HEK293T (cell line): ENCODE measurements at regions not wholly inside any gene's neighbourhood (a gene's known extent, or its start where the extent isn't known, plus 50 kb on each side); places are given as distances from the start of the nearest gene placed in this dataset.

Source experiments
- CTCF ChIA-PET: fragments of 350-600 bp; formaldehyde crosslinking; extraction: SDS; loops from one replicate; lab custom pipeline; 2021; ENCODE audit warnings: antibody characterized with exemption, inconsistent platforms; lab: Yijun Ruan, JAX
- POLR2A ChIA-PET: fragments of 350-600 bp; formaldehyde crosslinking; extraction: SDS; loops from one replicate; lab custom pipeline; 2020; ENCODE audit warnings: antibody characterized with exemption, inconsistent platforms; lab: Yijun Ruan, JAX
- DNase-seq: peaks from one replicate; pipeline ENCODE4 v3.0.0; 2012; ENCODE audit warnings: mixed read lengths; ENCODE audit errors: extremely low spot score
- ARNT ChIP-seq: fragments of 450-650 bp; IDR thresholded peaks from 2 replicates; pipeline ENCODE4 v1.6.1; 2017; ENCODE audit warnings: mild to moderate bottlenecking
- BHLHE40 ChIP-seq: fragments of 450-650 bp; IDR thresholded peaks from 2 replicates; pipeline ENCODE4 v1.6.1; 2016; ENCODE audit warnings: mild to moderate bottlenecking, moderate library complexity, borderline replicate concordance
- CTBP1 ChIP-seq: fragments of 450-650 bp; IDR thresholded peaks from 2 replicates; pipeline ENCODE4 v1.6.1; 2016; ENCODE audit warnings: borderline replicate concordance
- ELF4 ChIP-seq: fragments of 450-650 bp; IDR thresholded peaks from 2 replicates; pipeline ENCODE4 v1.6.1; 2017; ENCODE audit warnings: antibody characterized with exemption
- FOXA1 ChIP-seq: fragments of 450-650 bp; IDR thresholded peaks from 2 replicates; pipeline ENCODE4 v1.6.1; 2016; ENCODE audit warnings: mild to moderate bottlenecking
- FOXK2 ChIP-seq: fragments of 450-650 bp; IDR thresholded peaks from 2 replicates; pipeline ENCODE4 v1.6.1; 2016; ENCODE audit warnings: mild to moderate bottlenecking
- FOXM1 ChIP-seq: fragments of 450-650 bp; IDR thresholded peaks from 2 replicates; pipeline ENCODE4 v1.6.1; 2017; ENCODE audit warnings: mild to moderate bottlenecking, borderline replicate concordance
- HDGF ChIP-seq: fragments of 450-650 bp; IDR thresholded peaks from 2 replicates; pipeline ENCODE4 v1.6.1; 2017; ENCODE audit warnings: antibody characterized with exemption, borderline replicate concordance
- L3MBTL2 ChIP-seq: fragments of 450-650 bp; conservative IDR thresholded peaks from 2 replicates; pipeline ENCODE4 v1.6.1; 2016; ENCODE audit warnings: mild to moderate bottlenecking
- LEF1 ChIP-seq: fragments of 450-650 bp; IDR thresholded peaks from 2 replicates; pipeline ENCODE4 v1.6.1; 2017; ENCODE audit warnings: mild to moderate bottlenecking, borderline replicate concordance
- NFRKB ChIP-seq: fragments of 450-650 bp; IDR thresholded peaks from 2 replicates; pipeline ENCODE4 v1.6.1; 2016; ENCODE audit warnings: mild to moderate bottlenecking, moderate library complexity
- PKNOX1 ChIP-seq: fragments of 450-650 bp; IDR thresholded peaks from 2 replicates; pipeline ENCODE4 v1.6.1; 2016
- SP1 ChIP-seq: fragments of 450-650 bp; IDR thresholded peaks from 2 replicates; pipeline ENCODE4 v1.6.1; 2017
- SUZ12 ChIP-seq: fragments of 450-650 bp; IDR thresholded peaks from 2 replicates; pipeline ENCODE4 v1.6.1; 2016; ENCODE audit warnings: mild to moderate bottlenecking
- TARDBP ChIP-seq: fragments of 450-650 bp; IDR thresholded peaks from 2 replicates; pipeline ENCODE4 v1.6.1; 2016
- ZNF384 ChIP-seq: fragments of 450-650 bp; IDR thresholded peaks from 2 replicates; pipeline ENCODE4 v1.6.1; 2016

- CTCF ChIA-PET = no interaction called here
- POLR2A ChIA-PET = no interaction called here
- TF ChIP-seq SUZ12 (no peak), FOXK2 (no peak)
- no peak for DNase-seq
These were observed 62.0 kb upstream of the EDNRB start for GRCh38 chr13:77980592-77980991.

GRCh38 chr13:77979721-77980385, 61.2 kb upstream of the EDNRB start:
- TF ChIP-seq SUZ12 (no peak), PKNOX1 (no peak), FOXM1 (no peak), FOXK2 (no peak)
- DNase-seq = no peak
- CTCF ChIA-PET = no interaction called here
- POLR2A ChIA-PET = no interaction called here

- DNase-seq = no peak
- ChIA-PET CTCF (no interaction called here), POLR2A (no interaction called here)
- TF ChIP-seq CTBP1 (no peak), HDGF (no peak), FOXK2 (no peak), FOXM1 (no peak), TARDBP (no peak), NFRKB (no peak), PKNOX1 (no peak), SP1 (no peak), FOXA1 (no peak), SUZ12 (no peak), ZNF384 (no peak), LEF1 (no peak), ELF4 (no peak), ARNT (no peak), BHLHE40 (no peak), L3MBTL2 (no peak)
These were observed 56.9 kb upstream of the EDNRB start for GRCh38 chr13:77975358-77976042.

- DNase-seq = no peak
- no peak for TF ChIP-seq L3MBTL2
- TF ChIP-seq FOXA1 = no peak
- TF ChIP-seq CTBP1 = no peak
- TF ChIP-seq FOXM1 = no peak
- TF ChIP-seq SP1 = no peak
- TF ChIP-seq ARNT = no peak
- no peak for TF ChIP-seq BHLHE40
- TF ChIP-seq HDGF = no peak
- no peak for TF ChIP-seq LEF1
- TF ChIP-seq FOXK2 = no peak
- TF ChIP-seq SUZ12 = no peak
- TF ChIP-seq ZNF384 = no peak
- TF ChIP-seq TARDBP = no peak
- no peak for TF ChIP-seq PKNOX1
- TF ChIP-seq NFRKB = no peak
- no peak for TF ChIP-seq ELF4
- ChIA-PET CTCF (no interaction called here), POLR2A (no interaction called here)
These were observed 50.7 kb upstream of the EDNRB start for GRCh38 chr13:77969299-77969698.
